ENCODE measurements at regions not wholly inside any gene's neighbourhood (a gene's known extent, or its start where the extent isn't known, plus 50 kb on each side); places are given as distances from the start of the nearest gene placed in this dataset.

- Histone ChIP-seq H3K4me1 (ENCODE audit: control insufficient read depth in 2 of 2, insufficient read depth in 2 of 2, low read length in 1 of 2) (no peaks in the 10 kb centered on the region), H3K27me3 (ENCODE audit: control insufficient read depth in 1 of 2, insufficient read depth in 2 of 2, low read length in 2 of 2) (no peaks in the 10 kb centered on the region), H3K4me3 (ENCODE audit: low read depth in 1 of 2, low read length in 2 of 2) (no peak overlapping the region), H3K9me3 (ENCODE audit: control insufficient read depth in 2 of 2, insufficient read depth in 1 of 2, low read depth in 1 of 2, low read length in 1 of 2) (no peaks in the 10 kb centered on the region), H3K27ac (ENCODE audit: low read depth in 2 of 2, low read length in 1 of 2) (no peak overlapping the region), H3K36me3 (ENCODE audit: control insufficient read depth in 2 of 2, insufficient read depth in 2 of 2, low read length in 1 of 2) (no peaks in the 10 kb centered on the region)
- 92 to 96% methylated on average over 2 of the region's 2 CpGs for WGBS, 2 donors
Observed at GRCh38 chr12:89029961-89030360, 322.3 kb downstream of the DUSP6 start.

GRCh38 chr12:89024580-89024979 lies 327.7 kb downstream of the DUSP6 start:
- no peaks in the 10 kb centered on the region for H3K27me3 ChIP-seq (ENCODE audit: control insufficient read depth in 1 of 2, insufficient read depth in 2 of 2, low read length in 2 of 2)
- no peak overlapping the region for H3K4me3 ChIP-seq (ENCODE audit: low read depth in 1 of 2, low read length in 2 of 2)
- no peaks in the 10 kb centered on the region for H3K36me3 ChIP-seq (ENCODE audit: control insufficient read depth in 2 of 2, insufficient read depth in 2 of 2, low read length in 1 of 2)
- H3K9me3 ChIP-seq (ENCODE audit: control insufficient read depth in 2 of 2, insufficient read depth in 1 of 2, low read depth in 1 of 2, low read length in 1 of 2): no peaks in the 10 kb centered on the region
- no peak overlapping the region for H3K27ac ChIP-seq (ENCODE audit: low read depth in 2 of 2, low read length in 1 of 2)
- 81 to 85% methylated on average over 4 of the region's 4 CpGs for WGBS, 2 donors
- H3K4me1 ChIP-seq (ENCODE audit: control insufficient read depth in 2 of 2, insufficient read depth in 2 of 2, low read length in 1 of 2): no peaks in the 10 kb centered on the region

GRCh38 chr12:89023936-89024335 lies 328.4 kb downstream of the DUSP6 start:
- Histone ChIP-seq H3K9me3 (ENCODE audit: control insufficient read depth in 2 of 2, insufficient read depth in 1 of 2, low read depth in 1 of 2, low read length in 1 of 2) (no peaks in the 10 kb centered on the region), H3K27me3 (ENCODE audit: control insufficient read depth in 1 of 2, insufficient read depth in 2 of 2, low read length in 2 of 2) (no peaks in the 10 kb centered on the region), H3K4me3 (ENCODE audit: low read depth in 1 of 2, low read length in 2 of 2) (no peak overlapping the region), H3K27ac (ENCODE audit: low read depth in 2 of 2, low read length in 1 of 2) (no peak overlapping the region), H3K36me3 (ENCODE audit: control insufficient read depth in 2 of 2, insufficient read depth in 2 of 2, low read length in 1 of 2) (no peaks in the 10 kb centered on the region), H3K4me1 (ENCODE audit: control insufficient read depth in 2 of 2, insufficient read depth in 2 of 2, low read length in 1 of 2) (no peaks in the 10 kb centered on the region)
- 78 to 91% methylated on average over 2 of the region's 2 CpGs for WGBS, 2 donors

- Histone ChIP-seq H3K9me3 (ENCODE audit: control insufficient read depth in 2 of 2, insufficient read depth in 1 of 2, low read depth in 1 of 2, low read length in 1 of 2) (no peaks in the 10 kb centered on the region), H3K4me3 (ENCODE audit: low read depth in 1 of 2, low read length in 2 of 2) (no peak overlapping the region), H3K36me3 (ENCODE audit: control insufficient read depth in 2 of 2, insufficient read depth in 2 of 2, low read length in 1 of 2) (no peaks in the 10 kb centered on the region), H3K4me1 (ENCODE audit: control insufficient read depth in 2 of 2, insufficient read depth in 2 of 2, low read length in 1 of 2) (no peaks in the 10 kb centered on the region), H3K27me3 (ENCODE audit: control insufficient read depth in 1 of 2, insufficient read depth in 2 of 2, low read length in 2 of 2) (no peaks in the 10 kb centered on the region), H3K27ac (ENCODE audit: low read depth in 2 of 2, low read length in 1 of 2) (no peak overlapping the region)
- 96 to 97% methylated on average over 6 of the region's 6 CpGs for WGBS, 2 donors
Observed at GRCh38 chr12:89020689-89021088, 331.6 kb downstream of the DUSP6 start.

GRCh38 chr12:89020121-89020480 lies 332.2 kb downstream of the DUSP6 start:
- Histone ChIP-seq H3K36me3 (ENCODE audit: control insufficient read depth in 2 of 2, insufficient read depth in 2 of 2, low read length in 1 of 2) (no peaks in the 10 kb centered on the region), H3K4me1 (ENCODE audit: control insufficient read depth in 2 of 2, insufficient read depth in 2 of 2, low read length in 1 of 2) (no peaks in the 10 kb centered on the region), H3K27me3 (ENCODE audit: control insufficient read depth in 1 of 2, insufficient read depth in 2 of 2, low read length in 2 of 2) (no peaks in the 10 kb centered on the region), H3K27ac (ENCODE audit: low read depth in 2 of 2, low read length in 1 of 2) (no peak overlapping the region), H3K9me3 (ENCODE audit: control insufficient read depth in 2 of 2, insufficient read depth in 1 of 2, low read depth in 1 of 2, low read length in 1 of 2) (no peaks in the 10 kb centered on the region), H3K4me3 (ENCODE audit: low read depth in 1 of 2, low read length in 2 of 2) (no peak overlapping the region)

- no peaks in the 10 kb centered on the region for H3K36me3 ChIP-seq (ENCODE audit: control insufficient read depth in 2 of 2, insufficient read depth in 2 of 2, low read length in 1 of 2)
- no peaks in the 10 kb centered on the region for H3K27me3 ChIP-seq (ENCODE audit: control insufficient read depth in 1 of 2, insufficient read depth in 2 of 2, low read length in 2 of 2)
- peak overlapping the region in 1 of 2 donors; percentile 18 for H3K4me3 ChIP-seq (ENCODE audit: low read depth in 1 of 2, low read length in 2 of 2)
- H3K9me3 ChIP-seq (ENCODE audit: control insufficient read depth in 2 of 2, insufficient read depth in 1 of 2, low read depth in 1 of 2, low read length in 1 of 2): no peaks in the 10 kb centered on the region
- WGBS, 2 donors: 3% methylated on average over 14 of the region's 14 CpGs
- H3K4me1 ChIP-seq (ENCODE audit: control insufficient read depth in 2 of 2, insufficient read depth in 2 of 2, low read length in 1 of 2): no peaks in the 10 kb centered on the region
- no peak overlapping the region for H3K27ac ChIP-seq (ENCODE audit: low read depth in 2 of 2, low read length in 1 of 2)
Observed at GRCh38 chr12:89019439-89020120, 332.7 kb downstream of the DUSP6 start.

GRCh38 chr12:89016970-89017778 lies 335.1 kb downstream of the DUSP6 start:
- H3K36me3 ChIP-seq (ENCODE audit: control insufficient read depth in 2 of 2, insufficient read depth in 2 of 2, low read length in 1 of 2): no peaks in the 10 kb centered on the region
- H3K4me3 ChIP-seq (ENCODE audit: low read depth in 1 of 2, low read length in 2 of 2): no peak overlapping the region
- no peaks in the 10 kb centered on the region for H3K27me3 ChIP-seq (ENCODE audit: control insufficient read depth in 1 of 2, insufficient read depth in 2 of 2, low read length in 2 of 2)
- H3K4me1 ChIP-seq (ENCODE audit: control insufficient read depth in 2 of 2, insufficient read depth in 2 of 2, low read length in 1 of 2): no peaks in the 10 kb centered on the region
- no peak overlapping the region for H3K27ac ChIP-seq (ENCODE audit: low read depth in 2 of 2, low read length in 1 of 2)
- no peaks in the 10 kb centered on the region for H3K9me3 ChIP-seq (ENCODE audit: control insufficient read depth in 2 of 2, insufficient read depth in 1 of 2, low read depth in 1 of 2, low read length in 1 of 2)
- WGBS, 2 donors: 11% methylated on average over 21 of the region's 21 CpGs

GRCh38 chr12:89015419-89015818 lies 336.9 kb downstream of the DUSP6 start:
- Histone ChIP-seq H3K27ac (ENCODE audit: low read depth in 2 of 2, low read length in 1 of 2) (no peak overlapping the region), H3K4me3 (ENCODE audit: low read depth in 1 of 2, low read length in 2 of 2) (no peak overlapping the region), H3K27me3 (ENCODE audit: control insufficient read depth in 1 of 2, insufficient read depth in 2 of 2, low read length in 2 of 2) (no peaks in the 10 kb centered on the region), H3K4me1 (ENCODE audit: control insufficient read depth in 2 of 2, insufficient read depth in 2 of 2, low read length in 1 of 2) (no peaks in the 10 kb centered on the region), H3K36me3 (ENCODE audit: control insufficient read depth in 2 of 2, insufficient read depth in 2 of 2, low read length in 1 of 2) (no peaks in the 10 kb centered on the region), H3K9me3 (ENCODE audit: control insufficient read depth in 2 of 2, insufficient read depth in 1 of 2, low read depth in 1 of 2, low read length in 1 of 2) (no peaks in the 10 kb centered on the region)
- 83 to 87% methylated on average over 1 of the region's 1 CpG for WGBS, 2 donors

- WGBS, 2 donors: 62 to 79% methylated on average over 2 of the region's 2 CpGs
Observed at GRCh38 chr12:88998421-88998820, 353.9 kb downstream of the DUSP6 start.

More at GRCh38 chr12:88998421-88998820, 353.9 kb downstream of the DUSP6 start:
- H3K27me3 ChIP-seq (ENCODE audit: control insufficient read depth in 1 of 2, insufficient read depth in 2 of 2, low read length in 2 of 2): no peaks in the 10 kb centered on the region
- H3K4me3 ChIP-seq (ENCODE audit: low read depth in 1 of 2, low read length in 2 of 2): no peak overlapping the region
- H3K27ac ChIP-seq (ENCODE audit: low read depth in 2 of 2, low read length in 1 of 2): no peak overlapping the region
- no peaks in the 10 kb centered on the region for H3K4me1 ChIP-seq (ENCODE audit: control insufficient read depth in 2 of 2, insufficient read depth in 2 of 2, low read length in 1 of 2)
- no peaks in the 10 kb centered on the region for H3K9me3 ChIP-seq (ENCODE audit: control insufficient read depth in 2 of 2, insufficient read depth in 1 of 2, low read depth in 1 of 2, low read length in 1 of 2)
- no peaks in the 10 kb centered on the region for H3K36me3 ChIP-seq (ENCODE audit: control insufficient read depth in 2 of 2, insufficient read depth in 2 of 2, low read length in 1 of 2)
